PC-3 (cell line): ENCODE measurements at regions not wholly inside any gene's neighbourhood (a gene's known extent, or its start where the extent isn't known, plus 50 kb on each side); places are given as distances from the start of the nearest gene placed in this dataset.

Experiments
- EZH2phosphoT487 ChIP-seq: fragments of 300-600 bp; sonication (generic); IDR thresholded peaks from 2 replicates; pipeline ENCODE4 v1.6.1; 2018; ENCODE audit warnings: mild to moderate bottlenecking, antibody characterized with exemption, low read length, borderline replicate concordance
- TF ChIP-seq, protein P1 (sequence below): fragments of 300-600 bp; sonication (generic); conservative IDR thresholded peaks from 2 replicates; pipeline ENCODE4 v1.5.1; 2017; ENCODE audit warnings: antibody characterized with exemption, low read depth, mild to moderate bottlenecking, low read length

DNA sequence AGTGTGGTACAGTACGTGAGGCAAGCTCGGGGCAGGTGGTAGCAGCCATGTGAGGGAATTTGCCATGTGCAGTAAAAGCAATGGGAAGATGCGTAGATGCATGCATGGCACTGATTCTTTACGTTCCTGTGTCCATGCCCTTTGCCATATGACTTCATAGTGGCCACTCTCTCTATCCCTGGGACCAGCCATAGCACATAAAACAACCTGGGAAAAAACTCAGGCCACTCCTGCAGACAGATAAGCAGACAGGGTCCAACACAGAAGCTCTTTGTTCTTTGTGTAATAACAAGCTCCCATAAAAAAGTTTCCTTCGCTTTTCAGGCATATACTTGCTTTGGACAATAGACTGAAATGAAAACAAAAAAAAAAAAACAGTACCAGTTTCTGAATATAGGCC, 622.4 kb upstream of the POM121L12 start:
- TF ChIP-seq, protein P1, sequence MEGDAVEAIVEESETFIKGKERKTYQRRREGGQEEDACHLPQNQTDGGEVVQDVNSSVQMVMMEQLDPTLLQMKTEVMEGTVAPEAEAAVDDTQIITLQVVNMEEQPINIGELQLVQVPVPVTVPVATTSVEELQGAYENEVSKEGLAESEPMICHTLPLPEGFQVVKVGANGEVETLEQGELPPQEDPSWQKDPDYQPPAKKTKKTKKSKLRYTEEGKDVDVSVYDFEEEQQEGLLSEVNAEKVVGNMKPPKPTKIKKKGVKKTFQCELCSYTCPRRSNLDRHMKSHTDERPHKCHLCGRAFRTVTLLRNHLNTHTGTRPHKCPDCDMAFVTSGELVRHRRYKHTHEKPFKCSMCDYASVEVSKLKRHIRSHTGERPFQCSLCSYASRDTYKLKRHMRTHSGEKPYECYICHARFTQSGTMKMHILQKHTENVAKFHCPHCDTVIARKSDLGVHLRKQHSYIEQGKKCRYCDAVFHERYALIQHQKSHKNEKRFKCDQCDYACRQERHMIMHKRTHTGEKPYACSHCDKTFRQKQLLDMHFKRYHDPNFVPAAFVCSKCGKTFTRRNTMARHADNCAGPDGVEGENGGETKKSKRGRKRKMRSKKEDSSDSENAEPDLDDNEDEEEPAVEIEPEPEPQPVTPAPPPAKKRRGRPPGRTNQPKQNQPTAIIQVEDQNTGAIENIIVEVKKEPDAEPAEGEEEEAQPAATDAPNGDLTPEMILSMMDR = no peak
- TF ChIP-seq EZH2phosphoT487 = no peak
